Tibial nerve (tissue), 4 donors: ENCODE measurements at regions not wholly inside any gene's neighbourhood (a gene's known extent, or its start where the extent isn't known, plus 50 kb on each side); places are given as distances from the start of the nearest gene placed in this dataset.
"Not testable (repeated sequence)": the region's sequence is repeated elsewhere in the genome, so short reads cannot be mapped to it uniquely, and the experiment has no call there.

Experiments
- DNase-seq, 2 donors: peaks; one replicate each; pipeline ENCODE4 v3.0.0-alpha.2; 2019; ENCODE audit warnings: low spot score in 2 of 2
- H3K27ac ChIP-seq, 4 donors: fragments of 200-600 bp; sonication (generic) in 3 of 4; one replicate each; pipeline ENCODE4 v1.5.1; 2017 to 2019; ENCODE audit warnings: mild to moderate bottlenecking in 1 of 4
- H3K27me3 ChIP-seq, 2 donors: fragments of 200-600 bp; sonication (generic) in 1 of 2; one replicate each; pipeline versions ENCODE4 v1.5.1 to v1.6.0; 2017 to 2019
- H3K36me3 ChIP-seq, 3 donors: fragments of 200-600 bp; sonication (generic); one replicate each; pipeline ENCODE4 v1.5.1; 2018 to 2019
- H3K4me1 ChIP-seq, 4 donors: fragments of 200-600 bp; sonication (generic) in 3 of 4; one replicate each; pipeline ENCODE4 v1.5.1; 2017 to 2019
- H3K4me3 ChIP-seq, 4 donors: fragments of 200-600 bp; sonication (generic) in 3 of 4; one replicate each; pipeline ENCODE4 v1.5.1; 2017 to 2019; ENCODE audit warnings: mild to moderate bottlenecking in 1 of 4, moderate library complexity in 1 of 4
- H3K9me3 ChIP-seq, 4 donors: fragments of 200-600 bp; sonication (generic) in 3 of 4; one replicate each; pipeline ENCODE4 v1.5.1; 2017 to 2019
- EP300 ChIP-seq, 2 donors: sonication (generic); formaldehyde crosslinking; IDR thresholded peaks; one replicate each; pipeline ENCODE4 v1.6.1; 2017; ENCODE audit warnings: antibody characterized with exemption in 2 of 2, mild to moderate bottlenecking in 1 of 2
- POLR2A ChIP-seq, 2 donors: fragments of 450-650 bp; IDR thresholded peaks; one replicate each; pipeline ENCODE4 v1.6.1; 2017; ENCODE audit warnings: antibody characterized with exemption in 2 of 2, mild to moderate bottlenecking in 2 of 2, moderate library complexity in 2 of 2
- WGBS, 2 donors: methylation state at CpG; one replicate each; pipeline ENCODE4 v1.1.5; 2018; 5-methylcytosine and 5-hydroxymethylcytosine counted together
- TF ChIP-seq, protein P1 (sequence below), 5 experiments: fragments of 200-600 bp in 3 of 5; fragments of 450-650 bp in 2 of 5; sonication (generic) in 3 of 5; IDR thresholded peaks; one replicate each; pipeline ENCODE4 v1.5.1; 2016 to 2019; ENCODE audit warnings: antibody characterized with exemption in 5 of 5, mild to moderate bottlenecking in 3 of 5, moderate library complexity in 2 of 5

DNA sequence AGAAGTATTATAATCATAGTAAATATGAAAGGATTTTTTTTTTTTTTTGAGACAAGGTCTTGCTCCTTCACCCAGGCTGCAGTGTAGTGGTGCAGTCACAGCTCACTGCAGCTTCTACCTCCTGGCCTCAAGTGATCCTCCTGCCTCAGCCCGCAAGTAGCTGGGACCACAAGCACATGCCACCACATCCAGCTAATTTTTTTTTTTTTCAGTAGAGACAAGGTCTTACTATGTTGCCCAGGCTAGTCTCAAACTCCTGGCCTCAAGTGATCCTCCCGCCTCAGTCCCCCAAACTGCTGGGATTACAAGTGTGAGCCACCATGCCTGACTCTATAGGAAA lies 86.2 kb upstream of the FOXN2 start:
- no peak overlapping the region for H3K27ac ChIP-seq
- 80 to 89% methylated on average over 2 of the region's 2 CpGs for WGBS, 2 donors
- no peaks in the 10 kb centered on the region for H3K9me3 ChIP-seq
- H3K4me1 ChIP-seq, result peaks cover 0 to 13% (median 0%) of the 10 kb centered on the region in 4 donors
- no peak overlapping the region for H3K4me3 ChIP-seq
- TF ChIP-seq, protein P1, sequence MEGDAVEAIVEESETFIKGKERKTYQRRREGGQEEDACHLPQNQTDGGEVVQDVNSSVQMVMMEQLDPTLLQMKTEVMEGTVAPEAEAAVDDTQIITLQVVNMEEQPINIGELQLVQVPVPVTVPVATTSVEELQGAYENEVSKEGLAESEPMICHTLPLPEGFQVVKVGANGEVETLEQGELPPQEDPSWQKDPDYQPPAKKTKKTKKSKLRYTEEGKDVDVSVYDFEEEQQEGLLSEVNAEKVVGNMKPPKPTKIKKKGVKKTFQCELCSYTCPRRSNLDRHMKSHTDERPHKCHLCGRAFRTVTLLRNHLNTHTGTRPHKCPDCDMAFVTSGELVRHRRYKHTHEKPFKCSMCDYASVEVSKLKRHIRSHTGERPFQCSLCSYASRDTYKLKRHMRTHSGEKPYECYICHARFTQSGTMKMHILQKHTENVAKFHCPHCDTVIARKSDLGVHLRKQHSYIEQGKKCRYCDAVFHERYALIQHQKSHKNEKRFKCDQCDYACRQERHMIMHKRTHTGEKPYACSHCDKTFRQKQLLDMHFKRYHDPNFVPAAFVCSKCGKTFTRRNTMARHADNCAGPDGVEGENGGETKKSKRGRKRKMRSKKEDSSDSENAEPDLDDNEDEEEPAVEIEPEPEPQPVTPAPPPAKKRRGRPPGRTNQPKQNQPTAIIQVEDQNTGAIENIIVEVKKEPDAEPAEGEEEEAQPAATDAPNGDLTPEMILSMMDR (IDR thresholded peaks at IDR 0.05), result no peak
- TF ChIP-seq POLR2A (IDR thresholded peaks at IDR 0.05), result no peak
- TF ChIP-seq EP300 (IDR thresholded peaks at IDR 0.05), result no peak
- no peak for DNase-seq
- no peaks in the 10 kb centered on the region for H3K27me3 ChIP-seq
- no peaks in the 10 kb centered on the region for H3K36me3 ChIP-seq

- Histone ChIP-seq H3K27me3 (no peaks in the 10 kb centered on the region), H3K27ac (no peak overlapping the region), H3K4me3 (no peak overlapping the region), H3K4me1 (peaks cover 0 to 13% (median 0%) of the 10 kb centered on the region in 4 donors), H3K36me3 (no peaks in the 10 kb centered on the region), H3K9me3 (no peaks in the 10 kb centered on the region)
- TF ChIP-seq POLR2A (IDR thresholded peaks at IDR 0.05) (no peak), EP300 (IDR thresholded peaks at IDR 0.05) (no peak)
- TF ChIP-seq, protein P1 (IDR thresholded peaks at IDR 0.05), result no peak
- no peak for DNase-seq
- 87 to 92% methylated on average over 5 of the region's 5 CpGs for WGBS, 2 donors
Measured at GRCh38 chr2:48229063-48229462, 85.4 kb upstream of the FOXN2 start.

- Histone ChIP-seq H3K27ac (no peak overlapping the region), H3K4me1 (peaks cover 0 to 24% (median 3%) of the 10 kb centered on the region in 4 donors), H3K27me3 (no peaks in the 10 kb centered on the region), H3K9me3 (no peaks in the 10 kb centered on the region), H3K4me3 (no peak overlapping the region), H3K36me3 (no peaks in the 10 kb centered on the region)
- WGBS, 2 donors, result 92 to 98% methylated on average over 3 of the region's 3 CpGs
- DNase-seq, result no peak
- no peak for TF ChIP-seq POLR2A (IDR thresholded peaks at IDR 0.05)
- TF ChIP-seq EP300 (IDR thresholded peaks at IDR 0.05), result no peak
- TF ChIP-seq, protein P1 (IDR thresholded peaks at IDR 0.05), result no peak
Measured at GRCh38 chr2:48230834-48231233, 83.6 kb upstream of the FOXN2 start.

- WGBS, 2 donors, result 82 to 93% methylated on average over 6 of the region's 6 CpGs
- Histone ChIP-seq H3K4me3 (no peak overlapping the region), H3K36me3 (no peaks in the 10 kb centered on the region), H3K4me1 (peaks cover 0 to 14% (median 3%) of the 10 kb centered on the region in 4 donors), H3K9me3 (no peaks in the 10 kb centered on the region), H3K27me3 (no peaks in the 10 kb centered on the region), H3K27ac (no peak overlapping the region)
- TF ChIP-seq EP300 (IDR thresholded peaks at IDR 0.05) (no peak), POLR2A (IDR thresholded peaks at IDR 0.05) (no peak)
- TF ChIP-seq, protein P1 (IDR thresholded peaks at IDR 0.05), result no peak
- DNase-seq, result no peak
Measured at GRCh38 chr2:48232351-48232750, 82.1 kb upstream of the FOXN2 start.

DNA sequence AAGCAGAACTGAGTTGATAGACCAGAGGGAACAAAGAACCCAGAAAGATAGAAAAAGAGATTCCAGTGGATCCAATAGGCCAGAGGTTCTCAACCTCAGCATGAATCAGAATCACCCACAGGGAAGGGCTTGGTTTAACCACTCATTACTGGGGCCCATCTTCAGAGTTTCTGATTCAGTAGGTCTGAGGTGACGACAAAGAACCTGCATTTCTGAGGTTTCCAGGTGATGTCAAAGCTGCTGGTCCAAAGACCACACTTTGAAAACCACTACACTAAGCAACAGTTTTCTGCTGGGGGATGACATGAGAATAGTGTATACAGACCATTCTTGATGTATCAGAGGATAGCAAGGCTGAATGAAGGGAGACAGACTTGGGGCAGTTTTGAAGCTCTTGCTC lies 81.5 kb upstream of the FOXN2 start:
- no peak overlapping the region for H3K27ac ChIP-seq
- H3K36me3 ChIP-seq, result no peaks in the 10 kb centered on the region
- no peak for DNase-seq
- no peaks in the 10 kb centered on the region for H3K27me3 ChIP-seq
- WGBS, 2 donors, result 95% methylated on average over 1 of the region's 1 CpG
- no peak overlapping the region for H3K4me3 ChIP-seq
- H3K9me3 ChIP-seq, result no peaks in the 10 kb centered on the region
- H3K4me1 ChIP-seq, result peaks cover 0 to 11% (median 3%) of the 10 kb centered on the region in 4 donors
- TF ChIP-seq EP300 (IDR thresholded peaks at IDR 0.05), result no peak
- no peak for TF ChIP-seq POLR2A (IDR thresholded peaks at IDR 0.05)
- TF ChIP-seq, protein P1 (IDR thresholded peaks at IDR 0.05), result no peak

- H3K4me1 ChIP-seq, result peaks cover 0 to 11% (median 3%) of the 10 kb centered on the region in 4 donors
- not testable (repeated sequence) for H3K27ac ChIP-seq, DNase-seq, H3K36me3 ChIP-seq, H3K9me3 ChIP-seq, H3K27me3 ChIP-seq, H3K4me3 ChIP-seq
- WGBS, 2 donors, result 87 to 98% methylated on average over 5 of the region's 5 CpGs
Measured at GRCh38 chr2:48233824-48234223, 80.7 kb upstream of the FOXN2 start.
